Transverse colon (tissue), 3 donors: ENCODE measurements at regions not wholly inside any gene's neighbourhood (a gene's known extent, or its start where the extent isn't known, plus 50 kb on each side); places are given as distances from the start of the nearest gene placed in this dataset.

ENCODE experiments used
- POLR2A ChIP-seq: fragments of 450-650 bp; IDR thresholded peaks from one replicate; pipeline ENCODE4 v1.6.1; 2016; ENCODE audit warnings: antibody characterized with exemption, mild to moderate bottlenecking, moderate library complexity
- TF ChIP-seq, protein P1 (sequence below), 5 experiments: fragments of 200-600 bp in 3 of 5; fragments of 450-650 bp in 2 of 5; sonication (generic) in 3 of 5; IDR thresholded peaks; 1 replicate in 2 of 5; 2 replicates in 3 of 5; pipeline ENCODE4 v1.5.1; 2016 to 2017; ENCODE audit warnings: antibody characterized with exemption in 5 of 5, inconsistent platforms in 3 of 5, mild to moderate bottlenecking in 2 of 5, moderate library complexity in 1 of 5

GRCh38 chr2:5967506-5967905 lies 275.3 kb downstream of the SOX11 start:
- TF ChIP-seq, protein P1, sequence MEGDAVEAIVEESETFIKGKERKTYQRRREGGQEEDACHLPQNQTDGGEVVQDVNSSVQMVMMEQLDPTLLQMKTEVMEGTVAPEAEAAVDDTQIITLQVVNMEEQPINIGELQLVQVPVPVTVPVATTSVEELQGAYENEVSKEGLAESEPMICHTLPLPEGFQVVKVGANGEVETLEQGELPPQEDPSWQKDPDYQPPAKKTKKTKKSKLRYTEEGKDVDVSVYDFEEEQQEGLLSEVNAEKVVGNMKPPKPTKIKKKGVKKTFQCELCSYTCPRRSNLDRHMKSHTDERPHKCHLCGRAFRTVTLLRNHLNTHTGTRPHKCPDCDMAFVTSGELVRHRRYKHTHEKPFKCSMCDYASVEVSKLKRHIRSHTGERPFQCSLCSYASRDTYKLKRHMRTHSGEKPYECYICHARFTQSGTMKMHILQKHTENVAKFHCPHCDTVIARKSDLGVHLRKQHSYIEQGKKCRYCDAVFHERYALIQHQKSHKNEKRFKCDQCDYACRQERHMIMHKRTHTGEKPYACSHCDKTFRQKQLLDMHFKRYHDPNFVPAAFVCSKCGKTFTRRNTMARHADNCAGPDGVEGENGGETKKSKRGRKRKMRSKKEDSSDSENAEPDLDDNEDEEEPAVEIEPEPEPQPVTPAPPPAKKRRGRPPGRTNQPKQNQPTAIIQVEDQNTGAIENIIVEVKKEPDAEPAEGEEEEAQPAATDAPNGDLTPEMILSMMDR (IDR thresholded peaks at IDR 0.05) = no peak
- TF ChIP-seq POLR2A = no peak
